Stomach (tissue), 4 donors: ENCODE measurements at regions not wholly inside any gene's neighbourhood (a gene's known extent, or its start where the extent isn't known, plus 50 kb on each side); places are given as distances from the start of the nearest gene placed in this dataset.

Experiments used
- POLR2A ChIP-seq, 4 donors: fragments of 450-650 bp; IDR thresholded peaks; one replicate each; pipeline ENCODE4 v1.6.1; 2016; ENCODE audit warnings: antibody characterized with exemption in 4 of 4, control low read depth in 2 of 4, mild to moderate bottlenecking in 1 of 4, moderate library complexity in 1 of 4
- POLR2AphosphoS5 ChIP-seq, 3 donors: sonication (generic); formaldehyde crosslinking; IDR thresholded peaks; one replicate each; pipeline ENCODE4 v1.6.1; 2016; ENCODE audit warnings: antibody characterized with exemption in 3 of 3

DNA sequence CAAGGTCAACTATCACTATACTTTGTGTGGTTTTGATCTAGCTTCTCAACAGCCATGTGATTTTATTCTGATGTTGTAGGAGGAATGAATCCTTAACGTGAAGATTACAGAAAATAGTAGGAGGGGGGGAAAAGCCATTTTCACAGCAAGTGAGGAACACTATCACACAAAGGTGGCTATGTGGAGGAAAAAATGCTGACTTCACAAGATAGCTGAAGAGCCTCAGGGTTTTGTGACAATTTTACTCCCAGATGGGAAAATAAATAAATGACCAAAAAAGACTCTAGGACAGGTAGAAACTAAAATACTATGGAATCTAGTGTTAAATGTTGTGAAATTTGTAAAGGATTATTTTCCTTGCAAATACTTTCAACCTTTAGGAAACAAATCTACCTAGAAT is 281.0 kb downstream of the ADRA2A start:
- TF ChIP-seq POLR2AphosphoS5 (IDR thresholded peaks at IDR 0.05) = no peak
- no peak for TF ChIP-seq POLR2A (IDR thresholded peaks at IDR 0.05)
